H9 (cell line): ENCODE measurements at regions not wholly inside any gene's neighbourhood (a gene's known extent, or its start where the extent isn't known, plus 50 kb on each side); places are given as distances from the start of the nearest gene placed in this dataset.

Experiments
- DNase-seq: peaks from one replicate; pipeline ENCODE4 v3.0.0-alpha.2; 2017
- H2AFZ ChIP-seq: one replicate; pipeline ENCODE4 v1.6.1; 2013; ENCODE audit warnings: mild to moderate bottlenecking, low read length, control low read depth, moderate library complexity
- H2AK5ac ChIP-seq: 2 replicates; pipeline ENCODE4 v1.6.1; 2013; ENCODE audit warnings: low read length, control low read depth, mixed read lengths; ENCODE audit not compliant: insufficient read length
- H2BK120ac ChIP-seq: one replicate; pipeline ENCODE4 v1.6.1; 2013; ENCODE audit warnings: low read depth, mild to moderate bottlenecking, low read length, control low read depth, inconsistent platforms; ENCODE audit not compliant: poor library complexity, severe bottlenecking
- H2BK12ac ChIP-seq: 2 replicates; pipeline ENCODE4 v1.6.1; 2013; ENCODE audit warnings: low read length, control low read depth, mixed read lengths, low read depth; ENCODE audit not compliant: insufficient read length
- H2BK15ac ChIP-seq: 2 replicates; pipeline ENCODE4 v1.6.1; 2013; ENCODE audit warnings: low read depth, low read length, control low read depth
- H2BK20ac ChIP-seq: one replicate; pipeline ENCODE4 v1.6.1; 2013; ENCODE audit warnings: low read depth, mild to moderate bottlenecking, low read length, control low read depth, inconsistent platforms; ENCODE audit not compliant: poor library complexity, severe bottlenecking
- H2BK5ac ChIP-seq: 2 replicates; pipeline ENCODE4 v1.6.1; 2013; ENCODE audit warnings: low read length, control low read depth, mixed read lengths; ENCODE audit not compliant: insufficient read length
- H3K14ac ChIP-seq: 2 replicates; pipeline ENCODE4 v1.6.1; 2013; ENCODE audit warnings: low read length, control low read depth; ENCODE audit not compliant: insufficient read depth
- H3K18ac ChIP-seq: 2 replicates; pipeline ENCODE4 v1.6.1; 2013; ENCODE audit warnings: low read depth, mild to moderate bottlenecking, mixed read lengths, low read length, control low read depth; ENCODE audit not compliant: insufficient read length
- H3K23ac ChIP-seq: 2 replicates; pipeline ENCODE4 v1.6.1; 2013; ENCODE audit warnings: low read length, control low read depth, mixed read lengths, low read depth; ENCODE audit not compliant: insufficient read length
- H3K23me2 ChIP-seq: 2 replicates; pipeline ENCODE4 v1.6.1; 2013; ENCODE audit warnings: low read depth, mild to moderate bottlenecking, mixed read lengths, low read length, control low read depth; ENCODE audit not compliant: insufficient read length, poor library complexity, severe bottlenecking
- H3K27ac ChIP-seq: 2 replicates; pipeline ENCODE4 v1.5.1; 2013; ENCODE audit warnings: low read length, control low read depth, mixed read lengths, low read depth; ENCODE audit not compliant: insufficient read length
- H3K27me3 ChIP-seq: 2 replicates; pipeline ENCODE4 v1.6.1; 2013; ENCODE audit warnings: low read length, control low read depth, inconsistent platforms; ENCODE audit not compliant: insufficient read depth
- H3K4ac ChIP-seq: 2 replicates; pipeline ENCODE4 v1.6.1; 2013; ENCODE audit warnings: low read depth, mild to moderate bottlenecking, control low read depth, inconsistent platforms, low read length, moderate library complexity
- H3K4me1 ChIP-seq: 2 replicates; pipeline ENCODE4 v1.6.1; 2013; ENCODE audit warnings: low read length, control low read depth, inconsistent platforms; ENCODE audit not compliant: insufficient read depth
- H3K4me2 ChIP-seq: 2 replicates; pipeline ENCODE4 v1.6.1; 2013; ENCODE audit warnings: low read length, control low read depth, mixed read lengths; ENCODE audit not compliant: insufficient read length, insufficient read depth
- H3K56ac ChIP-seq: 2 replicates; pipeline ENCODE4 v1.6.1; 2013; ENCODE audit warnings: low read depth, mild to moderate bottlenecking, mixed read lengths, low read length, control low read depth; ENCODE audit not compliant: insufficient read length
- H3K79me1 ChIP-seq: 2 replicates; pipeline ENCODE4 v1.6.1; 2013; ENCODE audit warnings: low read depth, mild to moderate bottlenecking, moderate library complexity, low read length, control low read depth, inconsistent platforms; ENCODE audit not compliant: insufficient read depth, poor library complexity, severe bottlenecking
- H3K79me2 ChIP-seq: 2 replicates; pipeline ENCODE4 v1.6.1; 2013; ENCODE audit warnings: low read length, control low read depth, inconsistent platforms; ENCODE audit not compliant: insufficient read depth
- H3K9ac ChIP-seq: 2 replicates; pipeline ENCODE4 v1.6.1; 2013; ENCODE audit warnings: low read length, control low read depth, mixed read lengths; ENCODE audit not compliant: insufficient read length; ENCODE audit errors: extremely low read depth
- H3K9me3 ChIP-seq: one replicate; pipeline ENCODE4 v1.6.1; 2013; ENCODE audit warnings: low read depth, low read length, inconsistent platforms; ENCODE audit not compliant: control insufficient read depth
- H3T11ph ChIP-seq: one replicate; pipeline ENCODE4 v1.6.1; 2013; ENCODE audit warnings: mild to moderate bottlenecking, low read length, control low read depth, inconsistent platforms
- H4K20me1 ChIP-seq: one replicate; pipeline ENCODE4 v1.6.1; 2013; ENCODE audit not compliant: control insufficient read depth, insufficient read length, insufficient read depth
- H4K5ac ChIP-seq: 2 replicates; pipeline ENCODE4 v1.6.1; 2013; ENCODE audit warnings: low read depth, mild to moderate bottlenecking, mixed read lengths, low read length, control low read depth; ENCODE audit not compliant: insufficient read length
- H4K8ac ChIP-seq: replicated peaks from 2 replicates; pipeline ENCODE4 v1.6.1; 2013; ENCODE audit warnings: low read length, control low read depth, mixed read lengths, low read depth; ENCODE audit not compliant: insufficient read length
- H4K91ac ChIP-seq: 2 replicates; pipeline ENCODE4 v1.6.1; 2013; ENCODE audit warnings: low read depth, mild to moderate bottlenecking, moderate library complexity, mixed read lengths, low read length, control low read depth; ENCODE audit not compliant: insufficient read length
- H3K27ac Mint-ChIP-seq, 3 experiments: 2 replicates in 2 of 3; 3 replicates in 1 of 3; pipeline ENCODE4 v1.8.0; 2020 to 2021; ENCODE audit warnings: mixed read lengths in 3 of 3, mild to moderate bottlenecking in 1 of 3, moderate library complexity in 1 of 3
- H3K27me3 Mint-ChIP-seq: 2 replicates; pipeline ENCODE4 v1.8.0; 2021; ENCODE audit warnings: low read depth, mild to moderate bottlenecking, moderate library complexity, mixed read lengths
- H3K36me3 Mint-ChIP-seq, 3 experiments: 2 replicates in 2 of 3; 3 replicates in 1 of 3; pipeline ENCODE4 v1.8.0; 2020 to 2021; ENCODE audit warnings: low read depth in 3 of 3, mixed read lengths in 3 of 3; ENCODE audit not compliant: insufficient read depth in 1 of 3
- H3K4me1 Mint-ChIP-seq, 2 experiments: 2 replicates each; pipeline ENCODE4 v1.8.0; 2020; ENCODE audit warnings: mixed read lengths in 2 of 2
- H3K4me3 Mint-ChIP-seq, 2 experiments: 2 replicates in 1 of 2; 3 replicates in 1 of 2; pipeline ENCODE4 v1.8.0; 2020 to 2021; ENCODE audit warnings: mild to moderate bottlenecking in 2 of 2, mixed read lengths in 2 of 2, moderate library complexity in 1 of 2
- H3K9me3 Mint-ChIP-seq, 2 experiments: 2 replicates in 1 of 2; 3 replicates in 1 of 2; pipeline ENCODE4 v1.8.0; 2020; ENCODE audit warnings: mild to moderate bottlenecking in 2 of 2, mixed read lengths in 2 of 2, moderate library complexity in 1 of 2
- WGBS: extraction: QIAGEN DNeasy Blood & Tissue Kit; methylation state at CpG from one replicate; pipeline ENCODE4 v1.1.7; 2013; ENCODE audit warnings: missing lambda C conversion rate, low lambda C conversion rate, mixed read lengths; ENCODE audit not compliant: insufficient read length; ENCODE audit errors: extremely low coverage; 5-methylcytosine and 5-hydroxymethylcytosine counted together
- TF ChIP-seq, protein P1 (sequence below): fragments of 200-600 bp; sonication (generic); conservative IDR thresholded peaks from 3 replicates; pipeline ENCODE4 v1.8.0; 2021; ENCODE audit warnings: antibody characterized with exemption, mild to moderate bottlenecking

DNA sequence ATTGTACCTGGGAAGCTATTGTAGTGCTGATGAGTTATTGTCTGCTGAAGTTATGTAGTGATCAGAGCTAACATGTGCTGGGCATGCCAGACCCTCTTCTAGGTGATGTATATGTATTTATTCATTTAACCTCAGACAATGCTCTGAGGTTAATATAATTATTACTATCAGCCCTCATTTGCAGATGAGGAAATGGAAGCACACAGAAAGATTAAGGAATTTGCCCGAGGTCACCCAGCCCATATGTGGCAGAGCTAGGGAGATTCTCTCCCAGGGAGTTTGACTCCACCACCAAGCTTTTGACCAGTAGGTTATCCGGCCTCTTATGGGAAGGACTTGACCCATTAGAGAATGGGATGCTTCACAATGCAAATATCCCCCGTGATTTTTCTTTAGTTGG is 114.2 kb upstream of the NAV2 start:
- no CpG with 5 or more reads among the region's 3 CpGs for WGBS
- no peak overlapping the region for H4K5ac ChIP-seq
- H3K27ac ChIP-seq, result no peak overlapping the region
- no peak overlapping the region; a peak in 1 of 7 replicates for H3K27ac Mint-ChIP-seq
- H2BK20ac ChIP-seq, result no peak overlapping the region
- H3K4me2 ChIP-seq, result no peak overlapping the region
- H3K4me3 Mint-ChIP-seq, result no peak overlapping the region
- no peak overlapping the region for H3K9ac ChIP-seq
- no peak overlapping the region for H3K18ac ChIP-seq
- no peaks in the 10 kb centered on the region for H3K23me2 ChIP-seq
- no peaks in the 10 kb centered on the region for H3K36me3 Mint-ChIP-seq
- H3K9me3 ChIP-seq, result no peaks in the 10 kb centered on the region
- H3K4me1 ChIP-seq, result no peaks in the 10 kb centered on the region
- no peak overlapping the region for H3T11ph ChIP-seq
- peaks cover 11% of the 10 kb centered on the region for H3K27me3 Mint-ChIP-seq
- H4K91ac ChIP-seq, result no peak overlapping the region
- no peaks in the 10 kb centered on the region for H3K79me1 ChIP-seq
- H3K27me3 ChIP-seq, result no peaks in the 10 kb centered on the region
- TF ChIP-seq, protein P1, sequence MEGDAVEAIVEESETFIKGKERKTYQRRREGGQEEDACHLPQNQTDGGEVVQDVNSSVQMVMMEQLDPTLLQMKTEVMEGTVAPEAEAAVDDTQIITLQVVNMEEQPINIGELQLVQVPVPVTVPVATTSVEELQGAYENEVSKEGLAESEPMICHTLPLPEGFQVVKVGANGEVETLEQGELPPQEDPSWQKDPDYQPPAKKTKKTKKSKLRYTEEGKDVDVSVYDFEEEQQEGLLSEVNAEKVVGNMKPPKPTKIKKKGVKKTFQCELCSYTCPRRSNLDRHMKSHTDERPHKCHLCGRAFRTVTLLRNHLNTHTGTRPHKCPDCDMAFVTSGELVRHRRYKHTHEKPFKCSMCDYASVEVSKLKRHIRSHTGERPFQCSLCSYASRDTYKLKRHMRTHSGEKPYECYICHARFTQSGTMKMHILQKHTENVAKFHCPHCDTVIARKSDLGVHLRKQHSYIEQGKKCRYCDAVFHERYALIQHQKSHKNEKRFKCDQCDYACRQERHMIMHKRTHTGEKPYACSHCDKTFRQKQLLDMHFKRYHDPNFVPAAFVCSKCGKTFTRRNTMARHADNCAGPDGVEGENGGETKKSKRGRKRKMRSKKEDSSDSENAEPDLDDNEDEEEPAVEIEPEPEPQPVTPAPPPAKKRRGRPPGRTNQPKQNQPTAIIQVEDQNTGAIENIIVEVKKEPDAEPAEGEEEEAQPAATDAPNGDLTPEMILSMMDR, result no peak
- H3K14ac ChIP-seq, result no peak overlapping the region
- H4K8ac ChIP-seq, result no peak overlapping the region
- peaks cover 10 to 13% of the 10 kb centered on the region in 2 experiments for H3K4me1 Mint-ChIP-seq
- no peak for DNase-seq
- no peaks in the 10 kb centered on the region; a peak in 2 of 5 replicates for H3K9me3 Mint-ChIP-seq
- no peak overlapping the region for H3K23ac ChIP-seq
- H2BK15ac ChIP-seq, result no peak overlapping the region
- no peaks in the 10 kb centered on the region for H3K79me2 ChIP-seq
- no peak overlapping the region for H2AK5ac ChIP-seq
- H2BK5ac ChIP-seq, result no peak overlapping the region
- H2BK120ac ChIP-seq, result no peak overlapping the region
- H2BK12ac ChIP-seq, result no peak overlapping the region
- H2AFZ ChIP-seq, result no peak overlapping the region
- H3K4ac ChIP-seq, result no peak overlapping the region
- no peak overlapping the region for H3K56ac ChIP-seq
- H4K20me1 ChIP-seq, result no peaks in the 10 kb centered on the region
